ENCODE measurements at regions not wholly inside any gene's neighbourhood (a gene's known extent, or its start where the extent isn't known, plus 50 kb on each side); places are given as distances from the start of the nearest gene placed in this dataset.

GRCh38 chr6:121897337-121897760, 461.9 kb downstream of the GJA1 start:
- no peak overlapping the region for H2AFZ ChIP-seq (ENCODE audit: low read length)
- H3K9ac ChIP-seq (ENCODE audit: extremely low read depth, insufficient read length, low read length): no peak overlapping the region

More at GRCh38 chr6:121897337-121897760, 461.9 kb downstream of the GJA1 start:
- Mint-ChIP-seq H3K36me3 (ENCODE audit: insufficient read depth in 1 of 3, low read depth in 3 of 3) (no peaks in the 10 kb centered on the region), H3K27me3 (ENCODE audit: low read depth) (no peaks in the 10 kb centered on the region), H3K4me3 (no peak overlapping the region), H3K4me1 (peaks cover 33% of the 10 kb centered on the region in 2 experiments), H3K9me3 (no peaks in the 10 kb centered on the region), H3K27ac (peak overlapping the region; percentile 7 to 89 (median 81); a peak in 5 of 7 replicates)
- Histone ChIP-seq H3K23ac (ENCODE audit: insufficient read length, low read depth, low read length) (no peak overlapping the region), H2BK15ac (ENCODE audit: low read depth, low read length) (no peak overlapping the region), H3K4me1 (ENCODE audit: insufficient read depth, low read length) (no peaks in the 10 kb centered on the region; the same call in 1 of the 2 replicates), H4K91ac (ENCODE audit: insufficient read length, low read depth, low read length) (no peak overlapping the region), H3K56ac (ENCODE audit: insufficient read length, low read depth, low read length) (no peak overlapping the region), H3K79me1 (ENCODE audit: insufficient read depth, low read depth, low read length, poor library complexity, severe bottlenecking) (no peaks in the 10 kb centered on the region), H3K9me3 (ENCODE audit: control insufficient read depth, low read depth, low read length) (no peaks in the 10 kb centered on the region), H3K4ac (ENCODE audit: low read depth, low read length) (no peak overlapping the region), H2BK5ac (ENCODE audit: insufficient read length, low read length) (no peak overlapping the region), H2AK5ac (ENCODE audit: insufficient read length, low read length) (no peak overlapping the region), H2BK120ac (ENCODE audit: low read depth, low read length, poor library complexity, severe bottlenecking) (no peak overlapping the region), H3K79me2 (ENCODE audit: insufficient read depth, low read length) (no peaks in the 10 kb centered on the region), H3K4me2 (ENCODE audit: insufficient read depth, insufficient read length, low read length) (no peak overlapping the region), H3K18ac (ENCODE audit: insufficient read length, low read depth, low read length) (no peak overlapping the region), H3K27ac (ENCODE audit: insufficient read length, low read depth, low read length) (no peak overlapping the region), H4K20me1 (ENCODE audit: control insufficient read depth, insufficient read depth, insufficient read length) (no peaks in the 10 kb centered on the region), H3T11ph (ENCODE audit: low read length) (no peak overlapping the region), H4K5ac (ENCODE audit: insufficient read length, low read depth, low read length) (no peak overlapping the region), H3K23me2 (ENCODE audit: insufficient read length, low read depth, low read length, poor library complexity, severe bottlenecking) (no peaks in the 10 kb centered on the region), H2BK20ac (ENCODE audit: low read depth, low read length, poor library complexity, severe bottlenecking) (no peak overlapping the region), H3K14ac (ENCODE audit: insufficient read depth, low read length) (no peak overlapping the region), H4K8ac (replicated peaks; ENCODE audit: insufficient read length, low read depth, low read length) (no peak overlapping the region), H2BK12ac (ENCODE audit: insufficient read length, low read depth, low read length) (no peak overlapping the region), H3K27me3 (ENCODE audit: insufficient read depth, low read length) (no peaks in the 10 kb centered on the region)
- no peak for TF ChIP-seq CTCF (conservative IDR thresholded peaks at IDR 0.05)
- no peak for DNase-seq
- WGBS (ENCODE audit: extremely low coverage, insufficient read length, low lambda C conversion rate): no CpG with 5 or more reads among the region's 1 CpG

Measured in H9 (cell line).